Germinal center (tissue), 1 donor: ENCODE measurements at regions not wholly inside any gene's neighbourhood (a gene's known extent, or its start where the extent isn't known, plus 50 kb on each side); places are given as distances from the start of the nearest gene placed in this dataset.
"Not testable (repeated sequence)": the region's sequence is repeated elsewhere in the genome, so short reads cannot be mapped to it uniquely, and the experiment has no call there.

Experiments
- DNase-seq: peaks from one replicate; pipeline ENCODE4 v3.0.0; 2012; ENCODE audit warnings: mixed read lengths, low spot score

GRCh38 chr10:114708084-114708483, 50.0 kb upstream of the ABLIM1 start:
- DNase-seq = no peak

- DNase-seq = no peak
Measured at GRCh38 chr10:114708717-114709335, 50.8 kb upstream of the ABLIM1 start.

DNA sequence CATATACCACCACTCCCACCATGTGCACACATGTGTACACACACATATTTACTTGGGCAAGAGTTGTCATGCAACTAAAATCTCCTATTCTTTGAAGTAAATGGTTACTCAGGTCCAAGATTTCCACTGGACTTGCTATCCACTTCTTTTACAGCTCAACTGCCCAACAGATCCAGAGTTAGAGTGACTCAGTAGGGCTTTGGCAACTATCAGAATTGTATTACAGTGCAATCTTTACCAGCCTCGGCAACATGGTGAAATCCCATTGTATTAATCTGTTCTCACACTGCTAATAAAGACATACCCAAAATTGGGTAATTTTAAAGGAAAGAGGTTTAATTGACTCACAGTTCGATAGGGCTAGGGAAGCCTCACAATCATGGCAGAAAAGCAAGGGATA, 51.9 kb upstream of the ABLIM1 start:
- DNase-seq = no peak

GRCh38 chr10:114711176-114711868, 53.2 kb upstream of the ABLIM1 start:
- DNase-seq = no peak

- DNase-seq = no peak
Measured at GRCh38 chr10:114711869-114712250, 53.8 kb upstream of the ABLIM1 start.

DNA sequence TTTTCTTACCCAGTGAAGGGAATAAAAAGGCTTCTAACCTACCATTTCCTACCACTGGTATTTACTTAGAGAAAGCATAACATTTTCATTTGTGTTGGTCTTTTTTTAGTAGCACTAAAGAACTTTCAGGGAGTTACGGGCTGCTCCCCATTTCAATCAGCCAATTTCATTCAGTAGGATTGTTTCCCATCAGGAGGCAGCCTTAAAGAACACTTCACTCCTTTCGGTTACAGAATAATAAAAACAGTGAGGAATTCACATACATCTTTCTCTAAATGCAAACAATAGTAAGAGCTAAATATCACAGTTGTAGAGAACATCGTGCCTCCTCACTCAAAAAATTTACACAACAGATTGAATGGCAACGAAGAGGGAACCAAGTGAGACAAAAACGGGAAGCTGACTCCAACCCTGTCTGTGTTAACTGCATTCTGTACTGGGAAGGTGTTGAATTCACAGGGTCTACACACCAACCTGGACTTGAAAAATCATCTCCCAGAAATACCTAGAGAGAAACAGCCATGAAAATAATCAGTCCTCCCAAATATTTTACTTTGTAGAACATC, 55.5 kb upstream of the ABLIM1 start:
- DNase-seq = no peak

DNA sequence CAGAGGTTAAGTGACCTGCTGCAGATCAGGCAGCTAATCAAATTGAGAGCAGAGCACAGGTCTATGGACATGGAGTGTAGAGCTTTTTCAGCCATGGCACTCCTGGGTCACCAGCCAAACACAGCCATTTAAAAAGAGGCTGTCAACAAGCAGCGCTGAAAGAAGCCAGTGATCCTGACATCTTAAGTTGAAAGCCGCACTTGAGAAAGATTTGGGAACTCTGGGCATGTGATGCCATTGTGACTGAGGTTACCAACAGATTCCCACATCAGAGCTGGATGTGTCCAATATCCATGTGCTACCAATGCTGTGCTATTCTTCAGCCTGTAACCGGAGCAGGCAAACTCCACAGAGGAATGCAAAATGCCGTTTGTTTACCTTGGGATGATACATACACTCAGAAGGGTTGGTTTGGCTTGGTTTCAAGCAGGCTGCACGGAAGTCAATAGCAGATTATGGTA, 56.2 kb upstream of the ABLIM1 start:
- no peak for DNase-seq

GRCh38 chr10:114715171-114715670, 57.1 kb upstream of the ABLIM1 start:
- no peak for DNase-seq

DNA sequence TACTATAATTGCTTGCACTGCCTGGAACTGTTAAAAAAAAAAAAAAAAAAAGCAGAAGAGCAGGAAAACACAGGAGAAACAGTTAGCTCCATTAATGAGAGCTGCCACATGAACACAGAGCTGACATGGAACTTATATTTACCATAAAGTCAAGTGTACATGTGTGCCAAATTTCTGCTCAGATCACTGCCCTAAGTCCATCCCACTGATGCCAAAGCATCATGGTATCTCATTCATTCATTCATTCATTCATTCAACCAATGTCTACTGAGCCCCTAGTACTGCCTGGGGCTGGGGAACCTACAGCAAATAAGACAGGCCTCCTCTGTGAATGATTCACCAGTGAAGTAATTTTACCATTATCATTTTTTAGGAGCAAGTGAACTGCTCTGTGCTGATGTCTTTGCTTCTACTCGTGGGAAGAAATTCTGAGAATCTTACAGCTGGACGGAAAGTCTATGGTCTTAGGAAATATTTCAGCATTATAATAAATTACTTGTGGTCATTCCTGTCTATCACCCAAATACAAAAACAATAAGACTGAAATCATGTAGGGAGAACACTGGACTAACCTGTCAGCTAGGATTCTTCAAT, 58.8 kb upstream of the ABLIM1 start:
- DNase-seq = no peak

GRCh38 chr10:114717881-114718280, 59.8 kb upstream of the ABLIM1 start:
- DNase-seq = not testable (repeated sequence)

DNA sequence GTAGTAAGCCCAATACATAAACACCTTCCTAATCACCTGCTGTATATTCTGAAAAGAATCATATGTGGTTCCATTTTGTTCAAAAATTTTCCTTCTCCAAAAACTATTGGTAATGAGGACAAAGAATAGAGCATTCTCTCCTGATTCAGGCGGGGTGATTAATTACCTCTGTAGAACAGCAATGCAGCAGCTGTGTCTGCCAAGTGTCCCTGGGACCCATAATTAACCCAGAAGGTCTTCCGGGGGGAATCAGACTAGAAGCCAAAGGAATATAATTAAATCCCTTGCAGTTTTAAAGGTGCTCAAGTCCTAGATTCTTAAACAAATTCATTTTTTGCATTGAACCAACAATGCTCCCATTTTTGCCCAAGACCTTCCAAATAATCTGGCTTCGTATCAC, 60.3 kb upstream of the ABLIM1 start:
- DNase-seq = no peak

GRCh38 chr10:114719311-114719710, 61.2 kb upstream of the ABLIM1 start:
- no peak for DNase-seq

GRCh38 chr10:114720023-114720422, 61.9 kb upstream of the ABLIM1 start:
- not testable (repeated sequence) for DNase-seq

DNA sequence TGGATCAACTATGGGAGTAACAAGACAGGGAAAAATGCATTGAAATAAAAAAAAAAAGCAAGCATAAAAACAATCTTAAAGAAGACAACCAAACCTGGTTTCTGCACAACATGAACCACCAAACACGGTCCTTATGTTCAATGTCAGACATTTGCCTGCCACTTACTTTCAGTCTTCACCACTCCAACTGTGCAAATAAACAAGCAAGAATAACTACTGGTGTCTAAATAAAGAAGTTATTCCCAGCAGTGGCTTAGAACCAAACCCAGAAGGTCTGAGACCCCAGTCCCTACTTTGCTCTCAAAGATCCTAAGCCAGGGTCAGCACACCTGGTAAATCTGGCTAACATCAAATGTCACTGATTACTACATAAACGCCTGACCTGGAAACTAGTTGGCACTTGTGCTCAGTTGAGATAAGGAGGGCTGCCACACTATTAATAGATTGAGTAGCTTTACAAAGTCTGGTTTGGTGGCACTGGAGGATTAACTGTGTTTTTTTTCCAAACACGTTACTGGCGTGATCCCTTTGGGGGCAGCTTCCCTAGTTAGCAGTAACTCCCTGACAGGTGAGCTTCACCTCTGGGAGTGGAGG, 62.7 kb upstream of the ABLIM1 start:
- no peak for DNase-seq

DNA sequence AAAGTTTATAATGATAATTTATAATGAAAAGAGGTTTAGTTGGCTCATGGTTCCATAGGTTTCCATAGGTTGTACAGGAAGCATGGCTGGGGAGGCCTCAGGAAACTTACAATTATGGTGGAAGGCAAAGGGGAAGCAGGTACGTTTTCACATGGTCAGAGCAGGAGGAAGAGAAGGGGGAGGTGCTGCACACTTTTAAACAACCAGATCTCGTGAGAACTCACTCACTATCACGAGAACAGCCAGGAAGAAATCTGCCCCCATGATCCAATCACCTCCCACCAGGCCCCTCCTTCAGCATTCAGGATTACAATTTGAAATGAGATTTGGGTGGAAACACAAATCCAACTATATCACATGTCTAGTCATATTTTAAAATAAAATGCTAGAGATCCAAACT, 64.1 kb upstream of the ABLIM1 start:
- not testable (repeated sequence) for DNase-seq

- DNase-seq = no peak
Measured at GRCh38 chr10:114723361-114723760, 65.3 kb upstream of the ABLIM1 start.

DNA sequence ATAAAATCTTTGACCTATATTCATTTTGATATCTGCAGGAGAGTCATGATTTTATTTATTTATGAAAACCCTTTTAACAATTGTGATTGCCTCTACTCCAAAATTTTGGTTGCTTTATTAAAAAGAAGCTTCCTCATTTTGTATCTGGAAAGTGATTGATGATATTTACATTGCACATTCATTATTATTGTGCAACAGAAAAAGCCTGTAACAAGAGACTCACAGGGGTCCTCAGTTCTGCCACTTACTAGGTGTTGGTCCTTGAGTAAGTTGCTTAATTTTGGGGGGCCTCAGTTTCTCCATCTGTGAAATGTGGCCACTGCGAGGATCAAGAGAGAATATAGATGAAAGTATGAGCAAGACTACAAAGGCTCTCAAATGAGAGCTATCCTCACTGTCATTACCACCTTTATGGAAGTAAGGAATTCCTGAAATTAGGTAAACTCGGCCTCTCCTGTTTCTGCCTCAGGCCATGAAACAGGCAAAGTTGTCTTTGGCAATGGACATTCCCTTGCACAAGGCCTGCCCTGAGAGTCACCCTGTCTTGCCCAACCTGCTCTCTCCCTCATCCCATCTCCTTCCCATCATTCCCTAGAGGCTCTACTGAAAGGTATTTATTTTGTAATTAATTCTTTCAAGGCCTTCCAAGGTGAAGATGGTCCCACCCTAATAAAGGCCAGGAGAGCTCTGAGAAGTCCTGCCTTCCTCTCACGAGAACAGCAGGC, 66.1 kb upstream of the ABLIM1 start:
- DNase-seq = no peak

DNA sequence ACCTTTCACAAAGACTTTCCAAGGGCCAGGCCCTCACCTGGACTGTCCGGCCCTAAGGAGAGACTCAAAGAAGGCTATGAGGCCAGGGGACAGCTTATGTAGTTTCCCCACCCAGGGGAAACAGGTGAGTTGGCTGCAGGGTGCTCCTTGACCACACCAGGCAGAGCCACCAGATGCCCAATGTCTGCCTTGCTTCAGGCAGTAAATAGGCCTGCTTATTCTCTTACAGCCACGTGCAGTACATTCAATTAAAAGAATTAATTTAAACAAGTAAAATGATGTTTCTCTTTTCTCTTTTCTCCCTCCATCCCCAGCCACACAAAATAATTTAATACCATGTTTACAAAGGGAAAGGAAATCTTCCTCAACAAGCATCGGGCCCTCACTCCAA, 66.6 kb upstream of the ABLIM1 start:
- no peak for DNase-seq

- DNase-seq = no peak
Measured at GRCh38 chr10:114726820-114727271, 68.8 kb upstream of the ABLIM1 start.

DNA sequence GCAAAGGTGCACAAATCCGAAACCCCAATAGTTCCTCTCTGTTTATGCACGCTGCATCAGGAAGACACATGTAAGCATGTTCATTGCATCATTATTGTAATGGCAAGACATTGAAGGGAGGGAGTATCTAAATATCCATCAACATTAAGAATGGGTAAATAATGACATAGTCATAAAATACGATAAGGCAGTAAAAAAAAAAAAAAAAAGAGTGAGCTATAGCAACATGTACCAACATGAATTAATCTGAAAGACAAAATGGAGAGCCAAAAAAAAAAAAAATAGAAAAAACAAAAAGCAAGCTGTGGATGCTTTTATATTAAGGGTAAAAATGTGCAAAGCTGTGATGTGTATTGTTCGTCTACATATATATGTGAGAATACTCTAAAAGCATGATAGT, 70.2 kb upstream of the ABLIM1 start:
- no peak for DNase-seq

- no peak for DNase-seq
Measured at GRCh38 chr10:114729103-114729659, 71.1 kb upstream of the ABLIM1 start.

GRCh38 chr10:114730291-114730690, 72.2 kb upstream of the ABLIM1 start:
- DNase-seq = no peak
